ENCODE measurements at regions not wholly inside any gene's neighbourhood (a gene's known extent, or its start where the extent isn't known, plus 50 kb on each side); places are given as distances from the start of the nearest gene placed in this dataset.

GRCh38 chr2:185388226-185388625 lies 350.4 kb upstream of the FSIP2 start (continued):
- no peak for TF ChIP-seq ZNF425 (CRISPR knock-in tag; conservative IDR thresholded peaks at IDR 0.05)
- no peak for TF ChIP-seq ZNF121 (CRISPR knock-in tag; IDR thresholded peaks at IDR 0.05)
- no peak for TF ChIP-seq ZSCAN18 (CRISPR knock-in tag; IDR thresholded peaks at IDR 0.05)
- no peak for TF ChIP-seq ZMAT4 (CRISPR knock-in tag; IDR thresholded peaks at IDR 0.05)
- no peak for TF ChIP-seq NR1H2 (CRISPR knock-in tag; IDR thresholded peaks at IDR 0.05)
- no peak for TF ChIP-seq ZNF232 (CRISPR knock-in tag; IDR thresholded peaks at IDR 0.05)
- no peak for TF ChIP-seq GTF2I (CRISPR knock-in tag; conservative IDR thresholded peaks at IDR 0.05)
- no peak for TF ChIP-seq IRF2 (CRISPR knock-in tag; IDR thresholded peaks at IDR 0.05; ENCODE audit: borderline replicate concordance, low read depth)
- no peak for TF ChIP-seq MYBL2 (CRISPR knock-in tag; IDR thresholded peaks at IDR 0.05)
- no peak for TF ChIP-seq TEAD1 (CRISPR knock-in tag; IDR thresholded peaks at IDR 0.05)
- TF ChIP-seq MLX (CRISPR knock-in tag; IDR thresholded peaks at IDR 0.05), result no peak

- H3K36me3 Mint-ChIP-seq, result no peaks in the 10 kb centered on the region
- TF ChIP-seq FOXK1 (CRISPR knock-in tag; IDR thresholded peaks at IDR 0.05) (no peak), NFYB (CRISPR knock-in tag; conservative IDR thresholded peaks at IDR 0.05; ENCODE audit: low read depth) (no peak), ZNF416 (CRISPR knock-in tag; IDR thresholded peaks at IDR 0.05) (no peak), ATF6 (CRISPR knock-in tag; IDR thresholded peaks at IDR 0.05) (no peak), ZNF512 (CRISPR knock-in tag; IDR thresholded peaks at IDR 0.05; ENCODE audit: borderline replicate concordance) (no peak)
- DNase-seq (ENCODE audit: low spot score) (no peak), ATAC-seq (no peak)
- POLR2A ChIA-PET, result no interaction called here
- H3K9me3 Mint-ChIP-seq, result peaks cover 11% of the 10 kb centered on the region
- H3K4me3 Mint-ChIP-seq, result no peak overlapping the region
- CTCF ChIA-PET, result no interaction called here
- H3K27me3 Mint-ChIP-seq (ENCODE audit: low read depth), result no peaks in the 10 kb centered on the region
- no peaks in the 10 kb centered on the region; the same call in 1 of the 2 replicates for H3K4me1 Mint-ChIP-seq
- no peak overlapping the region for H3K27ac Mint-ChIP-seq
These were observed 347.1 kb upstream of the FSIP2 start for GRCh38 chr2:185391543-185391942.

- H3K4me3 Mint-ChIP-seq, result no peak overlapping the region
- H3K4me1 Mint-ChIP-seq, result no peaks in the 10 kb centered on the region; the same call in 1 of the 2 replicates
- CTCF ChIA-PET, result interaction anchor here (0.8 kb wide), 1 partner anchor 236 kb away, joined by 3 read pairs; no protein-coding TSS in a partner anchor
- H3K36me3 Mint-ChIP-seq, result no peaks in the 10 kb centered on the region
- POLR2A ChIA-PET, result no interaction called here
- H3K9me3 Mint-ChIP-seq, result peaks cover 11% of the 10 kb centered on the region
- TF ChIP-seq MXD4 (CRISPR knock-in tag; IDR thresholded peaks at IDR 0.05; ENCODE audit: borderline replicate concordance) (no peak), HMGXB4 (CRISPR knock-in tag; IDR thresholded peaks at IDR 0.05) (no peak), ZNF416 (CRISPR knock-in tag; IDR thresholded peaks at IDR 0.05) (no peak), GTF2I (CRISPR knock-in tag; conservative IDR thresholded peaks at IDR 0.05) (no peak), ZNF423 (CRISPR knock-in tag; IDR thresholded peaks at IDR 0.05) (no peak)
- no peak overlapping the region for H3K27ac Mint-ChIP-seq
- no peaks in the 10 kb centered on the region for H3K27me3 Mint-ChIP-seq (ENCODE audit: low read depth)
- ATAC-seq, result no peak
- DNase-seq (ENCODE audit: low spot score), result no peak
These were observed 345.5 kb upstream of the FSIP2 start for GRCh38 chr2:185393091-185393490.
